Cerebellar cortex (tissue), 1 donor: ENCODE measurements at regions not wholly inside any gene's neighbourhood (a gene's known extent, or its start where the extent isn't known, plus 50 kb on each side); places are given as distances from the start of the nearest gene placed in this dataset.
"Not testable (repeated sequence)": the region's sequence is repeated elsewhere in the genome, so short reads cannot be mapped to it uniquely, and the experiment has no call there.

Source experiments
- DNase-seq: peaks from one replicate; pipeline ENCODE4 v3.0.0-alpha.2; 2015; ENCODE audit warnings: low spot score

DNA sequence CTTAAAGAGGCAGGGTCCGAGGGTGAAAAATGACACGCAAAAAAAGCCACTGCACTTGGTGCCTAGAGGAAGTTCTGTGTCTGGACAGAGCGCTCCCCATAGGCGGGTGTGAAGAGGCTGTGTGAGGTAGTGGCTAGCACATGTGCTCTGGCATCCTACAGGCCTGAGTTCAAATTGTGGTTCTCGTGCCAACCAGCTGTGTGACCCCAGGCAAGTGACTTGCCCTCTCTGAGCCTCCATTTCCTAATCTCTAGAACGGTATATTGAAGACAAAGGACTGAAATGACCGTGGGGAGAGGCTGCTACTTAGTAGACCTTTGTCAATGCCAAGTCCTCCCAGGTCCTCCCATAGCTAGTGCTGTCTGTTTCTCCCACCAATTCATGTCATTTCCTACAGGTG lies 79.1 kb upstream of the MYL10 start:
- DNase-seq, result no peak

- no peak for DNase-seq
Measured at GRCh38 chr7:101712652-101713051, 83.6 kb upstream of the MYL10 start.

- no peak for DNase-seq
Measured at GRCh38 chr7:101714097-101714496, 85.0 kb upstream of the MYL10 start.

DNA sequence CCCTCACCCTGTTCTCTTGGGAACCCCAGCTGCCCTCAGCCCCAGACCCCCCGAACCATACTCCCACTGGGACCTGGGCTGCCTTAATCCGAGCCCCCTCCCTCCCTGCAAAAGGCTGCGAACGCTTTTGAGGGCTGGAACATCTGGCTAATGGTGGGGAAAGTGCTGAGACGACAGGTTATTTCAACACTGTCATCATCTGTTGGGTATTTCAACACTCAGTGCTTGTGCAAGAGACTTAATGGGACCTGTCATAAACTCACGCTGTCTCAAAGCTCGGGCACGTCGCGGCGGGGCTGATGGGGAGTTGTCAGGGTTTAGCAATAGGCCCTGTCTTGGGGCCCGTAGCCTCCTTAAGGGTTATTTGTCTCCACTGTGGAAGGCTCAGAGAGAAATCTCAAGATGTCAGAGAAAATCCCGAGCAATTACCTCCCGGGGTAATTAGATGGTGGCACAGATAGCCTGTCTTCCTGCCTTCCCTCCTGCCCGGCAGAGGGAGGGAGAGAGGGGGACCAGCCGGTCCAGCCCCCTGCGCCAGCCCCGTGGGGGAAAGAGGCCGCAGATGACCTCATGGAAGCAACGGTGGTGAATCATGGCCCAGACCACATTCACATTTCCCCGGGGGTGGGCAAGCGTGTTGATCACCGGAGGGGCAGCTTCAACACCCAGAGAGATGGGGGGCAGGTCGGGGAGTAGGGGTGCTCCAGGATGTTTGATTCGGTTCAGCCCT lies 88.7 kb upstream of the MYL10 start:
- no peak for DNase-seq

DNA sequence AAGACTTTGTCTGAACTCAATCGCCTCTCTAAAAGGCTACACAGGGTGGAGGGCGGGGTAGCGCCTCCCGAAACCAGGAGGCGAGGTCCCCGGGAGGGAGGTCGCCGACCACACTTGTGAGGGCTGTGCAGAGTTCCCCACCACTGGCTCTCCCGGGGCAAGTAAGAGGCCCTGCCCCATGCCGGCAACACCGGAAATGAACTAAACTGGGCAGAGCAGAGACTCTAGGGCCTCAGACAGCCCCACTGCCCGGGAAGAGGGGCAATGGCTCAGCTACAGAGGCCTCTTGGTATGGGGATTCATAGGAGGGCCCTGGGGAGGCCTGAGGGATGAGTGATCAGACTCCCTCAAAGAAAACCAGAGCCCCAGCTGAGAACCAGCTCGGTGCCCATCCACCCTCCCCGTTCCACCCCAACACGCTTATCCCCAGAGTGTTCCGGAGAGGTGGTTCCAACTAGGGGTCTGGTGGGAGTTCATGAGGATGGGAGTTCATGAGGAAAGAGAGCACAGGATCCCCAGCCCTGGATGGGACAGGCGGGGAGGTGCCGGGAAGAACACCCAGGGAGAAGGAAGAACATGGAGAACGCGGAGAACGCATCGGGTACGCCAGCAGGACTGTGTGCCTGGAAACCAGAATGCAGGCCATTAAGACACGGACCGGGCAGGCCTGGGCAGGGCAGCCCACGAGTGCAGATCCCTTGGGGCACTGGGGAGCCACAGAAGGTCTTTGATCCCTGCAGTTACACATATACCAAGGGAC lies 89.4 kb upstream of the MYL10 start:
- no peak for DNase-seq

DNA sequence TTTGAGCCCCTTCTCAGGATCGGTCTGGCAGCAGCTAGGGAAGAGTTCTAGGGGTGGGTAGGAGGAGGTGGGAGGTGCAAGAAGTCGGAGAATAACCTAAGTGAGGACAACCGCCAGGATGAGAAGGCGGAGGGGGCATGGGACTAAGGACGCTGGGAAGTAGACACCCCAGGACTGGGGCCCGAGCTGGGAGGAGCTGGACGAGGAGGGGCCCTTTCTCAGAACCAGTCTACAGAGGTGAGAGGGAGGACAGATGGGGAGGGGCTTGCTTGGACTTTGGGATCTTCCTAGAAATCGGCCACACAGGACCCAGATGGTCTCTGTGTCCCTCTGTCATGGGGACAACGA lies 90.0 kb upstream of the MYL10 start:
- no peak for DNase-seq

DNA sequence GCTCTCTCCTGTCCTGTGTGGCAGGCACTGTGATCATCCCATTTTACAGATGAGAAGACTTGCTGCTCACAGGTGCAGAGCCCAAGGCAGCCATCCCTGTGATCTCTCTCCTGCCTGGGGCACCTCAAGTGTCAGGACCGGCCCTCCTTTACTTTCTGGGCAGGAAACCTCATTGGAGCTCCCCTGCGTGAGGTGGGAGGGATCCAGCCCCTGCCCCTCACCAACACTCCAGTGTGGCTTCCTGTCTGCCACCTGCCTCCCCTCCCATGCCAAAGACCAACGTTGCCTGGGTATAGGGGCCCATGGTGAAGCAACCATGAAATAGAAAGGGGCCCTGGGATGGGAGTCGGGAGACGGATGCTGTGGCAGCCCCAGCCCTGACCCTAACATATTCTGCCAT lies 91.2 kb upstream of the MYL10 start:
- DNase-seq, result no peak

- no peak for DNase-seq
Measured at GRCh38 chr7:101722247-101722646, 93.2 kb upstream of the MYL10 start.

DNA sequence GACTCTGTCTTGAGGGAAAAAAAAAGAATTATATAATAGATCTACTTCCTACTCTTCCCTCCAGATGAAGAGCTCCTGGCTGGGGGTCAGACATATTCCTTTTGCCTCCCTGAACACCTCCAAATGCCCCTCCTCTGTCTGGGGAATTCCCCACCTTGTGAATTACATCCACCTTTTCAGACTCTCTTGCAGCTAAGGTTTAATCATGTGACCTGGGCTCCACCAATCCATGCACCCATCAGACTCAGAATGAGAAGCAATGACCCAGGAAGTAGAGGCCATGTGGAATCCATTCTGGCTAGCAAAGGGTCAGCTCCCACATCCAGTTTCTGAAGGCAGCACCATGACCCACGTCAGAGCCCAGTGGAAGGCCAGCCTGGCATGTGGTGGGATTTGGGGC lies 93.6 kb upstream of the CUX1 start:
- DNase-seq, result no peak

DNA sequence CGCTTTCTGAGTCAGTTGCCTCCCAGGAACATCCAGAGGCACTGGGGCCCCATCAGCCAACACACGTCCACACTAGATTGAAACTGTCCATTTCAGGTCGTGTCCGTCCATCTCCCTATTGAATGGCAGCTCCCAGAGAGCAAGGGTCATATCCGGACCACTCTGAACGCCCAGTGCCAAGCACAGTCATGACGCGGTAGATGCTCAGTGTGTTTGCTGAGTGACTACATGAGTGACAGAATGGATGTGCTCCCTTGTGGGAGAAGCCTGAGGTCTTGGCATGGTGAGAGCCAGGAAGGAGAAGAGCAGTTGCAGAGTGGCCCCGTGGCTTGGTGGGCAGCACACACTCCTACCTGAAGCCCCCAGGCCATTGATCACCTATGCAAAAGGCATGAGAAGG lies 92.5 kb upstream of the CUX1 start:
- no peak for DNase-seq

- DNase-seq, result no peak
Measured at GRCh38 chr7:101725921-101726320, 91.5 kb upstream of the CUX1 start.

DNA sequence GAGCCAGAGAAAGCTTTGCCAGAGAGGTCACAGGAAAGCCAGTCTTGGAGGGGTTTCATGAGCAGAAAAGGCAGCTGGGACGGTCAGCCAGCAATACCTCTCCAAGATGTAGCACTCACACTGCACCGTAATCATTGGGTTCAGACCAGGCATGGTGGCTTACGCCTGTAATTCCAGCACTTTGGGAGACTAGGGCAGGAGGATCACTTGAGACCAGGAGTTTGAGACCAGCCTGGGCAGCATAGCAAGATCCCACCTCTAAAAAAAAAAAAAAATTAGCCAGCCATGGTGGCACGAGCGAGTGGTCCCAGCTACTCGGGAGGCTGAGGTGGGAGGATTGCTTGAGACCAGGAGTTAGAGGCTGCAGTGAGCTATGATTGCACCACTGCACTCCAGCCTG lies 90.2 kb upstream of the CUX1 start:
- no peak for DNase-seq

GRCh38 chr7:101728128-101728527 lies 89.3 kb upstream of the CUX1 start:
- no peak for DNase-seq

DNA sequence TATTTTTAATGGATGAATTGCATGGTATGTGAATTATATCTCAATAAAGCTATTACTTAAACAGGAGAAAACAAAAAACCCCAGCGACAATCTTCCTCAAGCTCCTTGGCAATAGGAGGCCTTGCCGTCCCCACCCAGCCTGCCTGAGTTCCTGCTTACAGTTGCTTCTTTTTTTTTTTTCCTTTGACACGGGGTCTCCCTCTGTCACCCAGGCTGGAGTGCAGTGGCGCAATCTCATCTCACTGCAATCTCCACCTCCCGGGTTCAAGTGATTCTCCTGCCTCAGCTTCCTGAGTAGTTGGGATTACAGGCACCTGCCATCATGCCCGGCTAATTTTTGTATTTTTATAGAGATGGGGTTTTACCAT lies 88.6 kb upstream of the CUX1 start:
- DNase-seq, result not testable (repeated sequence)

- no peak for DNase-seq
Measured at GRCh38 chr7:101729241-101729883, 88.1 kb upstream of the CUX1 start.

GRCh38 chr7:101731502-101732084 lies 85.8 kb upstream of the CUX1 start:
- DNase-seq, result no peak

GRCh38 chr7:101733713-101734475 lies 83.5 kb upstream of the CUX1 start:
- DNase-seq, result peak; percentile 25

DNA sequence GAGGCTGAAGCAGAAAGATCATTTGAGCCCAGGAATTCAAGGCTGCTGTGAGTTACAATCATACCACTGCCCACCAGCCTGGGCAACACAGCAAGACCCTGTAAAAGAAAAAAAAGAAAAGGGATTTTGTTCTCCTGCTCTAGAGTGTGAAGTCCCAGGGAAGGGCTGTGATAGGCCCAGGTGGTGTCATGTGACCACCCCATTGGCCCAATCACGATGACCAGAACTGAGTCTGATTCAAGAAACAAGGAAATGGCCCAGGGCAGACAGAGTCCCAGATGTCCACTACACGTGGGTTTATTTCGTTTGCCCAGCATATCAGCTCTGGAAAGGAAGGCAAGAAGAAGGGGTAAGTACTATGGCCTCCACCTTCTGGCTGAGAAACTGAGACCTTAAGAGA lies 81.3 kb upstream of the CUX1 start:
- no peak for DNase-seq

GRCh38 chr7:101739775-101740398 lies 77.5 kb upstream of the CUX1 start:
- DNase-seq, result no peak

- peak; percentile 36 for DNase-seq
Measured at GRCh38 chr7:101740981-101741725, 76.3 kb upstream of the CUX1 start.
